ENCODE measurements at regions not wholly inside any gene's neighbourhood (a gene's known extent, or its start where the extent isn't known, plus 50 kb on each side); places are given as distances from the start of the nearest gene placed in this dataset.
"Not testable (repeated sequence)": the region's sequence is repeated elsewhere in the genome, so short reads cannot be mapped to it uniquely, and the experiment has no call there.

- no peak overlapping the region for H3K4me3 ChIP-seq (ENCODE audit: low read length in 2 of 2)
- no peaks in the 10 kb centered on the region for H3K4me1 ChIP-seq (ENCODE audit: control insufficient read depth in 2 of 2, insufficient read depth in 1 of 2, low read depth in 1 of 2, low read length in 2 of 2)
- H3K79me1 ChIP-seq (ENCODE audit: low read depth, low read length) = no peaks in the 10 kb centered on the region
- H2BK12ac ChIP-seq (ENCODE audit: low read length) = no peak overlapping the region
- H3K36me3 ChIP-seq (replicated peaks in 1 of 2; ENCODE audit: control insufficient read depth in 2 of 2, insufficient read depth in 2 of 2, low read length in 2 of 2) = no peaks in the 10 kb centered on the region
- H3K18ac ChIP-seq (ENCODE audit: low read length) = no peak overlapping the region
- H3K9ac ChIP-seq (ENCODE audit: low read depth, low read length, poor library complexity) = no peak overlapping the region
- no peak overlapping the region for H3K14ac ChIP-seq (ENCODE audit: low read length)
- no peak overlapping the region for H3K23ac ChIP-seq (ENCODE audit: low read depth, low read length, poor library complexity)
- no peak overlapping the region for H4K8ac ChIP-seq (ENCODE audit: low read depth, low read length)
- no peak overlapping the region for H2BK15ac ChIP-seq (ENCODE audit: low read length)
- H2AK5ac ChIP-seq (ENCODE audit: low read depth, low read length) = no peak overlapping the region
- peaks cover 0 to 1% (median 0%) of the 10 kb centered on the region in 3 experiments for H3K27me3 ChIP-seq (ENCODE audit: control insufficient read depth in 3 of 3, insufficient read depth in 3 of 3, low read depth in 1 of 3, low read length in 3 of 3)
- no peak overlapping the region for H3K4ac ChIP-seq (ENCODE audit: low read length)
- no peak overlapping the region for H3K4me2 ChIP-seq (ENCODE audit: insufficient read depth, low read length, poor library complexity, severe bottlenecking)
- DNase-seq (ENCODE audit: low spot score) = no peak
- H4K91ac ChIP-seq (ENCODE audit: low read depth, low read length, poor library complexity) = no peak overlapping the region
- no peak overlapping the region for H2BK120ac ChIP-seq (ENCODE audit: low read depth, low read length)
- no peak overlapping the region for H2AFZ ChIP-seq (ENCODE audit: low read length)
- no peak overlapping the region for H3K27ac ChIP-seq (replicated peaks; ENCODE audit: low read length)
- no CpG with 5 or more reads among the region's 2 CpGs for WGBS, 2 donors (ENCODE audit: extremely low coverage in 2 of 2, insufficient read length in 2 of 2, insufficient replicate concordance in 1 of 2)
- H3K9me3 ChIP-seq (replicated peaks in 1 of 2; ENCODE audit: control insufficient read depth in 2 of 2, insufficient read depth in 1 of 2, low read depth in 1 of 2, low read length in 2 of 2) = peaks cover 0 to 2% of the 10 kb centered on the region in 2 donors
- H2BK5ac ChIP-seq (ENCODE audit: low read length) = no peak overlapping the region
These were observed 80.1 kb upstream of the DGKG start for GRCh38 chr3:186442162-186442561.

- Histone ChIP-seq H3K79me1 (ENCODE audit: low read depth, low read length) (no peaks in the 10 kb centered on the region), H3K18ac (ENCODE audit: low read length) (no peak overlapping the region), H2BK12ac (ENCODE audit: low read length) (no peak overlapping the region), H3K27ac (replicated peaks; ENCODE audit: low read length) (no peak overlapping the region), H3K9ac (ENCODE audit: low read depth, low read length, poor library complexity) (no peak overlapping the region), H3K9me3 (replicated peaks in 1 of 2; ENCODE audit: control insufficient read depth in 2 of 2, insufficient read depth in 1 of 2, low read depth in 1 of 2, low read length in 2 of 2) (peaks cover 0 to 2% of the 10 kb centered on the region in 2 donors), H4K91ac (ENCODE audit: low read depth, low read length, poor library complexity) (no peak overlapping the region), H2AFZ (ENCODE audit: low read length) (no peak overlapping the region), H3K23ac (ENCODE audit: low read depth, low read length, poor library complexity) (no peak overlapping the region), H3K36me3 (replicated peaks in 1 of 2; ENCODE audit: control insufficient read depth in 2 of 2, insufficient read depth in 2 of 2, low read length in 2 of 2) (no peaks in the 10 kb centered on the region), H3K4ac (ENCODE audit: low read length) (no peak overlapping the region), H3K4me2 (ENCODE audit: insufficient read depth, low read length, poor library complexity, severe bottlenecking) (no peak overlapping the region), H2BK120ac (ENCODE audit: low read depth, low read length) (no peak overlapping the region), H3K4me3 (ENCODE audit: low read length in 2 of 2) (no peak overlapping the region), H3K27me3 (ENCODE audit: control insufficient read depth in 3 of 3, insufficient read depth in 3 of 3, low read depth in 1 of 3, low read length in 3 of 3) (peaks cover 0 to 1% (median 0%) of the 10 kb centered on the region in 3 experiments), H4K8ac (ENCODE audit: low read depth, low read length) (no peak overlapping the region), H3K4me1 (ENCODE audit: control insufficient read depth in 2 of 2, insufficient read depth in 1 of 2, low read depth in 1 of 2, low read length in 2 of 2) (no peaks in the 10 kb centered on the region), H3K14ac (ENCODE audit: low read length) (no peak overlapping the region), H2BK15ac (ENCODE audit: low read length) (no peak overlapping the region), H2BK5ac (ENCODE audit: low read length) (no peak overlapping the region), H2AK5ac (ENCODE audit: low read depth, low read length) (no peak overlapping the region)
- no peak for DNase-seq (ENCODE audit: low spot score)
- WGBS, 2 donors (ENCODE audit: extremely low coverage in 2 of 2, insufficient read length in 2 of 2, insufficient replicate concordance in 1 of 2) = no CpG with 5 or more reads among the region's 3 CpGs
These were observed 78.9 kb upstream of the DGKG start for GRCh38 chr3:186440891-186441290.

- Histone ChIP-seq H3K4me1 (ENCODE audit: control insufficient read depth in 2 of 2, insufficient read depth in 1 of 2, low read depth in 1 of 2, low read length in 2 of 2) (no peaks in the 10 kb centered on the region), H2BK12ac (ENCODE audit: low read length) (no peak overlapping the region), H3K9me3 (replicated peaks in 1 of 2; ENCODE audit: control insufficient read depth in 2 of 2, insufficient read depth in 1 of 2, low read depth in 1 of 2, low read length in 2 of 2) (no peaks in the 10 kb centered on the region), H3K9ac (ENCODE audit: low read depth, low read length, poor library complexity) (no peak overlapping the region), H3K14ac (ENCODE audit: low read length) (no peak overlapping the region), H3K36me3 (replicated peaks in 1 of 2; ENCODE audit: control insufficient read depth in 2 of 2, insufficient read depth in 2 of 2, low read length in 2 of 2) (no peaks in the 10 kb centered on the region), H3K27me3 (ENCODE audit: control insufficient read depth in 3 of 3, insufficient read depth in 3 of 3, low read depth in 1 of 3, low read length in 3 of 3) (no peaks in the 10 kb centered on the region), H3K27ac (replicated peaks; ENCODE audit: low read length) (no peak overlapping the region), H3K4me2 (ENCODE audit: insufficient read depth, low read length, poor library complexity, severe bottlenecking) (no peak overlapping the region), H2BK15ac (ENCODE audit: low read length) (no peak overlapping the region), H2AFZ (ENCODE audit: low read length) (no peak overlapping the region), H4K8ac (ENCODE audit: low read depth, low read length) (no peak overlapping the region), H2BK5ac (ENCODE audit: low read length) (no peak overlapping the region), H3K79me1 (ENCODE audit: low read depth, low read length) (no peaks in the 10 kb centered on the region), H2AK5ac (ENCODE audit: low read depth, low read length) (no peak overlapping the region), H3K4me3 (ENCODE audit: low read length in 2 of 2) (no peak overlapping the region), H3K4ac (ENCODE audit: low read length) (no peak overlapping the region), H4K91ac (ENCODE audit: low read depth, low read length, poor library complexity) (no peak overlapping the region), H3K18ac (ENCODE audit: low read length) (no peak overlapping the region), H3K23ac (ENCODE audit: low read depth, low read length, poor library complexity) (no peak overlapping the region), H2BK120ac (ENCODE audit: low read depth, low read length) (no peak overlapping the region)
- DNase-seq (ENCODE audit: low spot score) = no peak
- WGBS, 2 donors (ENCODE audit: extremely low coverage in 2 of 2, insufficient read length in 2 of 2, insufficient replicate concordance in 1 of 2) = no CpG with 5 or more reads among the region's 6 CpGs
These were observed 77.7 kb upstream of the DGKG start for GRCh38 chr3:186439725-186440124.

- not testable (repeated sequence) for H3K36me3 ChIP-seq (replicated peaks in 1 of 2; ENCODE audit: control insufficient read depth in 2 of 2, insufficient read depth in 2 of 2, low read length in 2 of 2); H3K79me1 ChIP-seq (ENCODE audit: low read depth, low read length); H3K23ac ChIP-seq (ENCODE audit: low read depth, low read length, poor library complexity); H4K91ac ChIP-seq (ENCODE audit: low read depth, low read length, poor library complexity); H3K27me3 ChIP-seq (ENCODE audit: control insufficient read depth in 3 of 3, insufficient read depth in 3 of 3, low read depth in 1 of 3, low read length in 3 of 3); H2BK5ac ChIP-seq (ENCODE audit: low read length); H2BK15ac ChIP-seq (ENCODE audit: low read length); H2BK12ac ChIP-seq (ENCODE audit: low read length); H2AFZ ChIP-seq (ENCODE audit: low read length); H3K4ac ChIP-seq (ENCODE audit: low read length); H3K18ac ChIP-seq (ENCODE audit: low read length); H2BK120ac ChIP-seq (ENCODE audit: low read depth, low read length); H3K14ac ChIP-seq (ENCODE audit: low read length); H4K8ac ChIP-seq (ENCODE audit: low read depth, low read length); H3K4me3 ChIP-seq (ENCODE audit: low read length in 2 of 2); H2AK5ac ChIP-seq (ENCODE audit: low read depth, low read length); H3K4me1 ChIP-seq (ENCODE audit: control insufficient read depth in 2 of 2, insufficient read depth in 1 of 2, low read depth in 1 of 2, low read length in 2 of 2); DNase-seq (ENCODE audit: low spot score); H3K27ac ChIP-seq (replicated peaks; ENCODE audit: low read length); H3K9me3 ChIP-seq (replicated peaks in 1 of 2; ENCODE audit: control insufficient read depth in 2 of 2, insufficient read depth in 1 of 2, low read depth in 1 of 2, low read length in 2 of 2); H3K4me2 ChIP-seq (ENCODE audit: insufficient read depth, low read length, poor library complexity, severe bottlenecking); H3K9ac ChIP-seq (ENCODE audit: low read depth, low read length, poor library complexity)
- WGBS, 2 donors (ENCODE audit: extremely low coverage in 2 of 2, insufficient read length in 2 of 2, insufficient replicate concordance in 1 of 2) = no CpG with 5 or more reads among the region's 30 CpGs
These were observed 73.3 kb upstream of the DGKG start for GRCh38 chr3:186435332-186435731.
